WI38 (cell line): ENCODE measurements at regions not wholly inside any gene's neighbourhood (a gene's known extent, or its start where the extent isn't known, plus 50 kb on each side); places are given as distances from the start of the nearest gene placed in this dataset.

ENCODE experiments used
- H3K4me3 ChIP-seq: 2 replicates; pipeline ENCODE4 v1.5.1; 2011; ENCODE audit warnings: low read depth, mild to moderate bottlenecking, control low read depth, low read length
- TF ChIP-seq, protein P1 (sequence below): IDR thresholded peaks from 2 replicates; pipeline ENCODE4 v1.5.1; 2012; ENCODE audit warnings: low read depth, mild to moderate bottlenecking, control low read depth, low read length

DNA sequence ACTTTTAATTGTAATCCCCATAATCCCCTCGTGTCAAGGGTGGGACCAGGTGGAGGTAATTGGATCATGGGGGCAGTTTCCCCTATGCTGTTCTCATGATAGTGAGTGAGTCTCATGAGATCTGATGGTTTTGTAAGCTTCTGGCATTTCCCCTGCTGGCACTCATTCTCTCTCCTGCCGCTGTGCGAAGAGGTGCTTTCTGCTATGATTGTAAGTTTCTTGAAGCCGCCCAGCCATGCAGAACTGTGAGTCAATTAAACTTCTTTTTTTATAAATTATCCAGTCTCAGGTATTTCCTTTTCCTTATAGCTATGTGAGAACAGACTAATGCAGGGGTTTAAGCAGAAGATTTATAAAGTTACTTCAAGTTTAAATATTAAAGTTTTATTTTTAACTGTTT, 655.2 kb downstream of the EPHA4 start:
- TF ChIP-seq, protein P1, sequence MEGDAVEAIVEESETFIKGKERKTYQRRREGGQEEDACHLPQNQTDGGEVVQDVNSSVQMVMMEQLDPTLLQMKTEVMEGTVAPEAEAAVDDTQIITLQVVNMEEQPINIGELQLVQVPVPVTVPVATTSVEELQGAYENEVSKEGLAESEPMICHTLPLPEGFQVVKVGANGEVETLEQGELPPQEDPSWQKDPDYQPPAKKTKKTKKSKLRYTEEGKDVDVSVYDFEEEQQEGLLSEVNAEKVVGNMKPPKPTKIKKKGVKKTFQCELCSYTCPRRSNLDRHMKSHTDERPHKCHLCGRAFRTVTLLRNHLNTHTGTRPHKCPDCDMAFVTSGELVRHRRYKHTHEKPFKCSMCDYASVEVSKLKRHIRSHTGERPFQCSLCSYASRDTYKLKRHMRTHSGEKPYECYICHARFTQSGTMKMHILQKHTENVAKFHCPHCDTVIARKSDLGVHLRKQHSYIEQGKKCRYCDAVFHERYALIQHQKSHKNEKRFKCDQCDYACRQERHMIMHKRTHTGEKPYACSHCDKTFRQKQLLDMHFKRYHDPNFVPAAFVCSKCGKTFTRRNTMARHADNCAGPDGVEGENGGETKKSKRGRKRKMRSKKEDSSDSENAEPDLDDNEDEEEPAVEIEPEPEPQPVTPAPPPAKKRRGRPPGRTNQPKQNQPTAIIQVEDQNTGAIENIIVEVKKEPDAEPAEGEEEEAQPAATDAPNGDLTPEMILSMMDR = no peak
- no peak overlapping the region for H3K4me3 ChIP-seq

DNA sequence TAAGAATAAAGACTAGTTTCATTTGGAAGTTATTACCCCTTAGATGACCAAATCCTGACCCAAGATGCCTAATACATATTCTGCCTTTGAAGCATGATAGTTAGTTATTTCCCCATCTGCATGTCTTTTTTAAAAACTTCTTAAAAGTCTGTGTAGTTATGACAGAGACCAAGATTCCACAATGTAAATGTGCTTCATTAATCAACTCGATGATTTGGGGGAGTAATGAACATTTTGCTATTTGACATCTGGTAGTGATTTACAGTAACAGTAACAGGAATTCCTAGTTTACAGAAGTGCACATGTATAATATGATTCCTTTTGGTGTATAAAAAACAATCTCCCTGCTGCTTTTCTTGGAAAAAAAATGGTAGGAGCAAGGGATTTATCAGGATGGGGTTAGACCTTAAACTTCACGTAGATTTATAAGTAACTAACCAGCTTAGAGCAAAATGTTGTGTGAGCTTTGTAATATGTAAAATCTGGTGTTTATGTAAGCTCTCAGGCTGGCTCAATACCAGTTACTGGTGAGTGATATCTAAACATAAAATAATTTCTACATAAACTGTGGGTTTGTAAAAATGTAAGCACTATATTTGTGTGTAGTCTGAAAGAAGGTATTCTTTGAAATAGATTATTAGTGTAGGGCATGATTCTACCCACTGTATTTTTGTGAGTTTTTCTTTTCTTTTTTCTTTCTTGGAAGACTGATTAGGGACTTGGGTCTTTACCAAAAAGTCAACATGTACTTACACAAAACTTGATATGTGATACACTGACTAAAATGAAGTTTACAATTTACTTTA, 641.6 kb downstream of the EPHA4 start:
- no peak overlapping the region for H3K4me3 ChIP-seq
- TF ChIP-seq, protein P1 = no peak

DNA sequence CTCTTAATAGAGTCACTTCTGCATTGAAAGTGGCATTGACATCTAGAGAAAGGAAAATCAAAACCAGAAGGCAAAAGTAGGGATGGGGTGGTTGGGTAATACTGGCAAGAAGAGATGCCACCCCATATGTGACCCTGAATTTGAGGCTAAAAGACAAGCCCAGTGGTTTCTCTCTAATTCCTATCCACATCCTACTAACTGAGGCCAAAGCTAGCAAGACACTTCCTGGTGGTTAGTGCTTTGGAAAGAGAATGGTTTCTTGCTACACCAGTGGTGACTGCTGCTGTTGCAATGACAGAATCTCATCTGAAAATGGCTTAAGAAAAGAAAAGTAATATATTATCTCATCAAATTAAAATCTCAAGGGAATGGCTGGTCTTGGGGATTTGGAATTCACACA, 640.6 kb downstream of the EPHA4 start:
- H3K4me3 ChIP-seq = no peak overlapping the region
- TF ChIP-seq, protein P1 = no peak

DNA sequence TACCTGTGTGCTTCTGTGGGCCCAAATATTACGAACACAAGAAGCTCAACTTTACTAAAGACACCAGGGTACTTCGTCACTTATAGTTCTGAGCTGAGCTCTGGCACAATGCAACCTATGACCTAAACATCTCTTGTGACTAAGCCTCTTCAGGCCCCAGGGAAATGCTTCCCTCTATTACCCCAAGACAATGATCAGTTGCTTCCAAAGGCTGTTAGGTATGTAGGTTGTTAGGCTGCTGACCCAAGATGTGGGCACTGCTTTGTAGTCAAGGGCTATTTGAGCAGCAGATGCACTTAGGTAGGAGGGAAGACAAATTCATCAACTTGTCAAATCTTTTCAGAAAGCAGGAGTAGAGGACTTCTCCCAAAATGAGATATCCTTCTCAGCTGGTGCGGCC, 640.1 kb downstream of the EPHA4 start:
- TF ChIP-seq, protein P1 = no peak

DNA sequence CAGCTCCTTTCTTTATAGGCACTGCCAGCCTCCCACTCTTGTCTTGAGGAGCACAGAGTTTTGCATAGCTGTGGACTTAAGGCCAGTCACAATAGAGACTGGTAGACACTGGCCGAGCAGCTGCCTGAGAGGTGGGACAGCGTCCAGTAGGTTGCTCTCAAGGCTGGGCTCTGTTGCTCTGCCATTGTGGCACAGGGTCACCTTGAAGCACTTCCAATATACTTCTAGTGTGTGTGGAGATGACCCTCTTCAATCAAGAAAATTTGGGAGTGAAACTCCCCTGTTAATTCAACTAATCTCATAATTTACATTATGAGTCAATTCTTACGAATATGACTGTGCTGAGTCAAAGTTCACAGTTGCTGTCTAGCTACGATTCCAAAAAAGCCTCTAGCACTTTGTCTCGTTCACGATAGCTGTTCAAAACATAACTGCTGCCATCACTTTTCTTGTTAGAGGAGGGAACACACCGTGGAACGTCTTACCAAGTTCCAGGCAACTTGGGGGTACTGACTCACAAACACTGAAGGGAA, 636.2 kb downstream of the EPHA4 start:
- TF ChIP-seq, protein P1 = no peak

More for the DNA sequence above, 640.1 kb downstream of the EPHA4 start:
- no peak overlapping the region for H3K4me3 ChIP-seq

DNA sequence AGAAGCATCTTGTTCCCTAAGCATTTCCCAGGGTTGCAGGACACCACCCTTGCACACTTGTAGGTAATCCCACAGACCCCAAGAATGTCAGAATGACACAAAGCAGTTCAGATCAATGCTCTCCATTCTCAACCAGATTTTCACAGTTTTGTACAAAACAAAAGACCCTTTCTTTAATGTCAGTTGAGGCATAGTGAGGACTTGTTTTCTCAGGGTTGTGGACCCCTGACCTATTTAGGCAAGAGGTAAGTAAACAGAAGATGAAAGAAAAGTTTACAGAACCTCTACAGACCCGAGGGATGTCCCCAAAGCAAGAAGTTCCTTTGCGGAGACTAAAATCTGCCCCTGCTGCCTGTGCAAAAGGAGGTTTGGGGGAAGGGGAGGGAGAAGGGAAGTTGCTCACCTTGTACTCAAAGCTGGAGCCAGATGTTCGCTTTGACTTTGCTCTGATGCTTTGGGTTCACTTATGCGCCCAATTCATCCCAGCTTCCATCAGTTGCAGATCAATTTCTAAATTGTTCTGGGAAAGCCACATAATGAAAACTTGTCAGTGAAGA, 635.4 kb downstream of the EPHA4 start:
- TF ChIP-seq, protein P1 = no peak

More for the DNA sequence above, 636.2 kb downstream of the EPHA4 start:
- no peak overlapping the region for H3K4me3 ChIP-seq

DNA sequence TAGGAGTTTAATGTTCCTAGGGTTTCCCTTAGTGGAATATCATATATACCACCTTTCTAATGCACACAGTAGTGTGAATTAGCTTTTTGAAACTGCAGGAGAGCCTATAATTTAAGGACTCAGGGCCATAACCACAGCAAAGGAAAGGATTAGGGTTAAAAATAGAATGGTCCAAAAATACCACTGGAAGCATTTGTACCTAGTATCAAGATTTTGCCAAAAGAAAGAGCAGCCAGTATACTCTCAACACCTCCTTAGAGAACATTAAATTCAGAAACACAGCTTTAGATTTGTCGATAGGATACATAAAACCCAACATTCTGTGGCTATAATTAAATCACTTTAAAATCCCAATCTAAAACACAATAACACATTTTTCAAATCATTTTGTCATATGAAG, 634.9 kb downstream of the EPHA4 start:
- no peak overlapping the region for H3K4me3 ChIP-seq

More for the DNA sequence above, 635.4 kb downstream of the EPHA4 start:
- H3K4me3 ChIP-seq = no peak overlapping the region

More for the DNA sequence above, 634.9 kb downstream of the EPHA4 start:
- TF ChIP-seq, protein P1 = no peak
